ENCODE measurements at regions not wholly inside any gene's neighbourhood (a gene's known extent, or its start where the extent isn't known, plus 50 kb on each side); places are given as distances from the start of the nearest gene placed in this dataset.

GRCh38 chr3:180383332-180384020 is 218.5 kb upstream of the TTC14 start:
- WGBS (ENCODE audit: insufficient coverage) = 90% methylated on average over 1 of the region's 2 CpGs
- intact Hi-C loops (cut with micrococcal nuclease) = no loop called here

GRCh38 chr3:180390313-180390712 is 211.7 kb upstream of the TTC14 start:
- intact Hi-C loops (cut with micrococcal nuclease) = no loop called here
- Mint-ChIP-seq H3K9me3 (peaks cover 6 to 9% of the 10 kb centered on the region in 2 donors), H3K27me3 (ENCODE audit: low read depth in 2 of 2) (no peaks in the 10 kb centered on the region), H3K36me3 (no peaks in the 10 kb centered on the region), H3K27ac (no peak overlapping the region), H3K4me3 (no peak overlapping the region), H3K4me1 (no peaks in the 10 kb centered on the region)
- no peaks in the 10 kb centered on the region for H3K4me1 ChIP-seq (ENCODE audit: control insufficient read depth, insufficient read depth, low read length)
- no peak overlapping the region for H3K27ac ChIP-seq (ENCODE audit: low read length)
- H3K27me3 ChIP-seq (ENCODE audit: control insufficient read depth, insufficient read depth, low read length) = no peaks in the 10 kb centered on the region
- H3K4me3 ChIP-seq (ENCODE audit: low read length) = no peak overlapping the region
- no peaks in the 10 kb centered on the region for H3K9me3 ChIP-seq (ENCODE audit: control insufficient read depth, insufficient read depth, low read length)
- TF ChIP-seq CTCF (IDR thresholded peaks at IDR 0.05) = no peak
- no peak for ATAC-seq
- H3K36me3 ChIP-seq (ENCODE audit: control insufficient read depth, insufficient read depth, low read length) = no peaks in the 10 kb centered on the region
- DNase-seq = no peak

More at GRCh38 chr3:180383332-180384020, 218.5 kb upstream of the TTC14 start:
- Histone ChIP-seq H3K36me3 (ENCODE audit: control insufficient read depth, insufficient read depth, low read length) (no peaks in the 10 kb centered on the region), H3K27me3 (ENCODE audit: control insufficient read depth, insufficient read depth, low read length) (no peaks in the 10 kb centered on the region), H3K9me3 (ENCODE audit: control insufficient read depth, insufficient read depth, low read length) (no peaks in the 10 kb centered on the region), H3K27ac (ENCODE audit: low read length) (no peak overlapping the region), H3K4me1 (ENCODE audit: control insufficient read depth, insufficient read depth, low read length) (no peaks in the 10 kb centered on the region), H3K4me3 (ENCODE audit: low read length) (no peak overlapping the region)
- DNase-seq = no peak
- TF ChIP-seq CTCF (IDR thresholded peaks at IDR 0.05) = no peak
- no peak for ATAC-seq
- peaks cover 7 to 8% of the 10 kb centered on the region in 2 donors for H3K9me3 Mint-ChIP-seq
- H3K27ac Mint-ChIP-seq = no peak overlapping the region
- no peak overlapping the region for H3K4me3 Mint-ChIP-seq
- H3K27me3 Mint-ChIP-seq (ENCODE audit: low read depth in 2 of 2) = no peaks in the 10 kb centered on the region
- H3K4me1 Mint-ChIP-seq = no peaks in the 10 kb centered on the region
- H3K36me3 Mint-ChIP-seq = no peaks in the 10 kb centered on the region

DNA sequence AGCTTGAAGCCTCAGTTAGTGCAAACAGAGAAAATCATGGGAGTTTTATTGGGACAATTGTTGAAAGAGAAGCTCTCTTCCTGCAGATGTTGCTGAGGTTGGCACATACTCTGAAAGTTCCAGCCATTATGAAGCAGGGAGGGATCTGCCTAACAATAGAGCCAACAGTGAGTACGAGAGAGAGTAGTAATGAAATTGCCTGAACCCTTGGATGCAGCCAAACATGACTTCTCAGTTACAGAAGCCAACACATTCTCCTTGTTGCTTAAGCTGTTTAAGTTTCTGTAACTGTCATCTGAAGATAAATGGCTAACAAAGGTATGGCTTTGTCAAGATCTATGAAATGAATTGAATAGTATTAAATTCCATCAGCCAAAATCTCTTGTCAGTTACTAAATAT is 211.0 kb upstream of the TTC14 start:
- Mint-ChIP-seq H3K27ac (no peak overlapping the region), H3K27me3 (ENCODE audit: low read depth in 2 of 2) (no peaks in the 10 kb centered on the region), H3K36me3 (no peaks in the 10 kb centered on the region), H3K4me3 (no peak overlapping the region), H3K4me1 (no peaks in the 10 kb centered on the region), H3K9me3 (peaks cover 9 to 11% of the 10 kb centered on the region in 2 donors)
- no peak for TF ChIP-seq CTCF (IDR thresholded peaks at IDR 0.05)
- DNase-seq (no peak), ATAC-seq (no peak)
- no peaks in the 10 kb centered on the region for H3K9me3 ChIP-seq (ENCODE audit: control insufficient read depth, insufficient read depth, low read length)
- H3K36me3 ChIP-seq (ENCODE audit: control insufficient read depth, insufficient read depth, low read length) = no peaks in the 10 kb centered on the region
- H3K4me3 ChIP-seq (ENCODE audit: low read length) = no peak overlapping the region
- no peaks in the 10 kb centered on the region for H3K27me3 ChIP-seq (ENCODE audit: control insufficient read depth, insufficient read depth, low read length)
- 44% methylated on average over 1 of the region's 1 CpG for WGBS (ENCODE audit: insufficient coverage)
- no peaks in the 10 kb centered on the region for H3K4me1 ChIP-seq (ENCODE audit: control insufficient read depth, insufficient read depth, low read length)
- H3K27ac ChIP-seq (ENCODE audit: low read length) = no peak overlapping the region
- intact Hi-C loops (cut with micrococcal nuclease) = no loop called here

GRCh38 chr3:180401226-180401625 is 200.7 kb upstream of the TTC14 start:
- H3K36me3 Mint-ChIP-seq = no peaks in the 10 kb centered on the region
- no peaks in the 10 kb centered on the region for H3K4me1 Mint-ChIP-seq
- 75% methylated on average over 1 of the region's 1 CpG for WGBS (ENCODE audit: insufficient coverage)
- no peak overlapping the region for H3K27ac Mint-ChIP-seq
- no peaks in the 10 kb centered on the region for H3K27me3 ChIP-seq (ENCODE audit: control insufficient read depth, insufficient read depth, low read length)
- no peak overlapping the region for H3K4me3 ChIP-seq (ENCODE audit: low read length)
- H3K27ac ChIP-seq (ENCODE audit: low read length) = no peak overlapping the region
- no peak for TF ChIP-seq CTCF (IDR thresholded peaks at IDR 0.05)
- no peaks in the 10 kb centered on the region for H3K4me1 ChIP-seq (ENCODE audit: control insufficient read depth, insufficient read depth, low read length)
- peaks cover 3% of the 10 kb centered on the region for H3K9me3 ChIP-seq (ENCODE audit: control insufficient read depth, insufficient read depth, low read length)
- no peaks in the 10 kb centered on the region for H3K27me3 Mint-ChIP-seq (ENCODE audit: low read depth in 2 of 2)
- DNase-seq = no peak
- peaks cover 14 to 15% of the 10 kb centered on the region in 2 donors for H3K9me3 Mint-ChIP-seq
- H3K36me3 ChIP-seq (ENCODE audit: control insufficient read depth, insufficient read depth, low read length) = no peaks in the 10 kb centered on the region
- intact Hi-C loops (cut with micrococcal nuclease) = no loop called here
- ATAC-seq = no peak
- no peak overlapping the region for H3K4me3 Mint-ChIP-seq
